Coronary artery (tissue), 2 donors: ENCODE measurements at regions not wholly inside any gene's neighbourhood (a gene's known extent, or its start where the extent isn't known, plus 50 kb on each side); places are given as distances from the start of the nearest gene placed in this dataset.
"Not testable (repeated sequence)": the region's sequence is repeated elsewhere in the genome, so short reads cannot be mapped to it uniquely, and the experiment has no call there.

Source experiments
- DNase-seq: peaks from one replicate; pipeline ENCODE4 v3.0.0-alpha.2; 2017; ENCODE audit warnings: low spot score
- H3K27ac ChIP-seq, 2 donors: fragments of 200-600 bp; sonication (generic); one replicate each; pipeline ENCODE4 v1.5.1; 2016 to 2019
- H3K4me3 ChIP-seq: fragments of 200-600 bp; sonication (generic); 2 replicates; pipeline ENCODE4 v1.5.1; 2016; ENCODE audit warnings: mild to moderate bottlenecking, moderate library complexity
- TF ChIP-seq, protein P1 (sequence below): fragments of 200-600 bp; sonication (generic); IDR thresholded peaks from one replicate; pipeline ENCODE4 v1.5.1; 2019; ENCODE audit warnings: antibody characterized with exemption

DNA sequence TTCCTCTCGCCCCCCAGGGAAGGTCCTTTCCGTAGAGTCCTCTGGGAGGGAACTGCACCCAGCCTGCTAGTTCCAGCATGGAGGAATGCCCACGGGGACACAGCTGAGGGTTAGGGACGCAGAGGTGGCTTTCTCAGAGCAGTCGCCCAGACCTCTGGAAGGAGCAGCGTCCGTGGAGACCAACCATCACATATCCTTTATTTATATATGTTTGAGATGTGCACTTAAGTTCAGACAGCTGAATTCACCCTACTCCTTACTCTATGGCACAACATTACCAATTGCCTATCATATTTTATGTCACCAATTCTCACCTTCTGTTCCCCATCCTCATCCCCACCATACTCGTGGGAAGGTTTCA lies 305.6 kb upstream of the DIO3 start:
- TF ChIP-seq, protein P1, sequence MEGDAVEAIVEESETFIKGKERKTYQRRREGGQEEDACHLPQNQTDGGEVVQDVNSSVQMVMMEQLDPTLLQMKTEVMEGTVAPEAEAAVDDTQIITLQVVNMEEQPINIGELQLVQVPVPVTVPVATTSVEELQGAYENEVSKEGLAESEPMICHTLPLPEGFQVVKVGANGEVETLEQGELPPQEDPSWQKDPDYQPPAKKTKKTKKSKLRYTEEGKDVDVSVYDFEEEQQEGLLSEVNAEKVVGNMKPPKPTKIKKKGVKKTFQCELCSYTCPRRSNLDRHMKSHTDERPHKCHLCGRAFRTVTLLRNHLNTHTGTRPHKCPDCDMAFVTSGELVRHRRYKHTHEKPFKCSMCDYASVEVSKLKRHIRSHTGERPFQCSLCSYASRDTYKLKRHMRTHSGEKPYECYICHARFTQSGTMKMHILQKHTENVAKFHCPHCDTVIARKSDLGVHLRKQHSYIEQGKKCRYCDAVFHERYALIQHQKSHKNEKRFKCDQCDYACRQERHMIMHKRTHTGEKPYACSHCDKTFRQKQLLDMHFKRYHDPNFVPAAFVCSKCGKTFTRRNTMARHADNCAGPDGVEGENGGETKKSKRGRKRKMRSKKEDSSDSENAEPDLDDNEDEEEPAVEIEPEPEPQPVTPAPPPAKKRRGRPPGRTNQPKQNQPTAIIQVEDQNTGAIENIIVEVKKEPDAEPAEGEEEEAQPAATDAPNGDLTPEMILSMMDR: no peak
- Histone ChIP-seq H3K4me3 (no peak overlapping the region), H3K27ac (no peak overlapping the region)
- no peak for DNase-seq

GRCh38 chr14:101256266-101256665 lies 305.0 kb upstream of the DIO3 start:
- TF ChIP-seq, protein P1: no peak
- Histone ChIP-seq H3K4me3 (no peak overlapping the region), H3K27ac (no peak overlapping the region)
- no peak for DNase-seq

DNA sequence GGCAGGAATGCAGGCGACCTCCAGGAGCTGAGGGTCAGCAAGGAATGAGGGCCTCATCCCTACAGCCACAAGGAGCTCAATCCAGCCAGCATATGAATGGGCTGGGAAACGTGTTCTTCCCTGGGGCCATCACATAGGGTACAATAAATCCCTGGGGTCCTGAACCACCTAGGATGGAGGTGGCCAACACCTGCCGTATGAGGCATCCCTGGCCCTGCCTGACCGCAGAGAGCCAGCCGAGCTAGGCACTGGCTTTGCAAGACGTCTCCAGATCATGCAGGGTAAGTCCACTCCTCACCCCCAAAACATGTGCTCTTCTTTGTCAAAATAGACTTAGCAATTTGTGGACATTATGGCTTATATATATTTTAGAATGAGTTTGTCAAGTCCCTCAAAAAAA lies 303.7 kb upstream of the DIO3 start:
- no peak overlapping the region for H3K27ac ChIP-seq
- TF ChIP-seq, protein P1: no peak
- no peak for DNase-seq
- H3K4me3 ChIP-seq: no peak overlapping the region

GRCh38 chr14:101259748-101260147 lies 301.5 kb upstream of the DIO3 start:
- no peak overlapping the region for H3K27ac ChIP-seq
- TF ChIP-seq, protein P1: no peak
- no peak for DNase-seq

DNA sequence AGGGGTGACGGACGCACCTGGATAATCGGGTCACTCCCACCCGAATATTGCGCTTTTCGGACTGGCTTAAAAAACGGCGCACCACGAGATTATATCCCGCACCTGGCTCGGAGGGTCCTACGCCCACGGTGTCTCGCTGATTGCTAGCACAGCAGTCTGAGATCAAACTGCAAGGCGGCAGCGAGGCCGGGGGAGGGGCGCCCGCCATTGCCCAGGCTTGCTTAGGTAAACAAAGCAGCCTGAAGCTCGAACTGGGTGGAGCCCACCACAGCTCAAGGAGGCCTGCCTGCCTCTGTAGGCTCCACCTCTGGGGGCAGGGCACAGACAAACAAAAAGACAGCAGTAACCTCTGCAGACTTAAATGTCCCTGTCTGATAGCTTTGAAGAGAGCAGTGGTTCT lies 294.9 kb upstream of the DIO3 start:
- DNase-seq, H3K4me3 ChIP-seq, H3K27ac ChIP-seq: not testable (repeated sequence)

More at GRCh38 chr14:101259748-101260147, 301.5 kb upstream of the DIO3 start:
- no peak overlapping the region for H3K4me3 ChIP-seq

GRCh38 chr14:101273091-101273490 lies 288.2 kb upstream of the DIO3 start:
- no peak overlapping the region for H3K27ac ChIP-seq
- no peak for DNase-seq

GRCh38 chr14:101276309-101277091 lies 284.8 kb upstream of the DIO3 start:
- TF ChIP-seq, protein P1: no peak
- Histone ChIP-seq H3K27ac (no peak overlapping the region), H3K4me3 (no peak overlapping the region)
- no peak for DNase-seq

More at GRCh38 chr14:101273091-101273490, 288.2 kb upstream of the DIO3 start:
- no peak overlapping the region for H3K4me3 ChIP-seq
- TF ChIP-seq, protein P1: no peak
